Middle frontal gyrus (tissue), 1 donor: ENCODE measurements at regions not wholly inside any gene's neighbourhood (a gene's known extent, or its start where the extent isn't known, plus 50 kb on each side); places are given as distances from the start of the nearest gene placed in this dataset.
A peak's percentile ranks its signal among the peaks of the same experiment; 100 is the strongest.

ENCODE experiments used
- DNase-seq: peaks from one replicate; pipeline ENCODE4 v3.0.0-alpha.2; 2015; ENCODE audit warnings: low spot score; ENCODE audit errors: extremely low spot score

DNA sequence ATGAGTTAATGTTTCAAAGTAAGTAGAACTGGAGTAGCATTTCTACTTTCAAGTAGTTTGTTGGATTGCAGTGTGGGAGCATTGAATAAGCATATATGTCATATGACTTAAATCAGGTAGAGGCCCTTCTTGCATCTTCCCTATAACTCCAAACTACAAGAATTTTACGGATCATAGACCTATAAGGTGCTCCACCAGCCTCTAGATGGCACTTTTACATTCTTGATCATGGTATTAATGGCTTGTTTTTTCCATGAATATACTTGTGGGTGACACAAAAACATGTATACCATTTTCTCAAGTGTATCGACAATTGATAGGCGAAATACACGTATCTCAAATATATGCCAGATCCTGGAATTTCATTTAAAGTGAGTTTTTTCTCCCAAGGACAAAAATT, 311.1 kb downstream of the ZPLD1 start:
- DNase-seq = no peak

GRCh38 chr3:102747611-102748010, 312.8 kb downstream of the ZPLD1 start:
- DNase-seq = no peak

GRCh38 chr3:102748646-102749045, 313.8 kb downstream of the ZPLD1 start:
- DNase-seq = no peak

- no peak for DNase-seq
These were observed 315.5 kb downstream of the ZPLD1 start for GRCh38 chr3:102750322-102750721.

DNA sequence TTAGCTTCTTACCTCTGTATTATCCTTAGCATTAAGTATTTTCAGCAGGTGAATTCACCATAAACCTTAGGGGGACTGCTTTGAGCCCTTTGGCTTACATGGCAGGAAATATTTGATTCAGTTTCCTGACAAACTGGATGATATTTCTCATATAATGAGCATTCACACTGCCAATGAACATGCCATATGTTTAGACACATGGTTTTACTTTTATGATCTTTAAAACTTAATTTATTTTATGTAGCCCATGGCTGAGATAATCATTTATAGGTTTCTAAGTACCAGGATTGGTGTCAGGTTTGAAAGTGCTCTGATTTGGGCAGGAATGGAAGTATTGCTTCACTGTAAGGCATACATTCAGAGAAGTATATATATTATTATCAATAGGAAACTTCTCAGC, 319.1 kb downstream of the ZPLD1 start:
- no peak for DNase-seq

DNA sequence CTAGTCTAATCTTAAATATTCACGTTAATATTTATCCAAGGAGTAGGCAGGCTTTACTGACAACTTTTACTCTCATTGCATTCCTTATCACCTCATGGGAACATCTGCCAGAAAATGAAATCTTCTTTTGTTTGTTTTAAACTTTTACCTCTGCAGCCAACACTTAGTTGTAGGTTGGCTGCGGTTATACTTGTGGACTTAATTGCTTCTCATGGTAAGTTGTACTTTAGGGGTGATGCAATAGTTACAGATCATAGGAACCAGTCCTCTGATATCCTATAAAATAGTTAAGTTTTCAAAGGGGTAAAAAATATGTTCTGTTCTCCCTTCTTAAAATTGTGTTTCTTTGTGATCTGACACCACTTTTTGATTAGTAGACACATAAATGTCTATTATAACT, 321.9 kb downstream of the ZPLD1 start:
- DNase-seq = no peak

- no peak for DNase-seq
These were observed 323.1 kb downstream of the ZPLD1 start for GRCh38 chr3:102757950-102758349.

GRCh38 chr3:102761766-102762165, 327.0 kb downstream of the ZPLD1 start:
- peak; percentile 22 for DNase-seq

DNA sequence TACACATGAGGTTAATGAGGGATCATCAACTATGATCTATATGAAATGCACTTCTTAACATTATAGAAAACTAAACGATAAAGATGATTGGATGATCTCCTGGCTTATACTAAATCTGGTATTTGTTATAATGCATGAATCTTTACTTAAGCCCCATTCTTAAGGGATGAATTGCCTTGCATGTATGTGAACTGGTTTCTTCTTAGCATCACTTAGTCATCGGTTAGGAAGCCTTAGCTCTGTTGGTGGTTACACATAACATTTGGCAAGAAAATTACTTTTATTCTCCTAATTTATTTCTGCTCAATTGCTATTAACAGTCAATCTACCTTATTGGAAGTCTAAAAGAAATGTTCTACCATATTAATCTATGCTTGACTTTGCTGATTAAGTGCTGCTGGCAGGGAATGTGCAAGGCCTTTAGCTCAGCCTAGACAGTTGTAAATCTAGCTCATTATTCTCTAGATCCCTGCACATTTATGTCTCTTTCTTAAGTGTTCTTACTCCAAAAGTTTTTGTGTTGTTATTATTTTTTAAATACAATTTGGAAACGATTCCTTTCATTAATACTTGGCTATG, 356.0 kb downstream of the ZPLD1 start:
- DNase-seq = no peak

DNA sequence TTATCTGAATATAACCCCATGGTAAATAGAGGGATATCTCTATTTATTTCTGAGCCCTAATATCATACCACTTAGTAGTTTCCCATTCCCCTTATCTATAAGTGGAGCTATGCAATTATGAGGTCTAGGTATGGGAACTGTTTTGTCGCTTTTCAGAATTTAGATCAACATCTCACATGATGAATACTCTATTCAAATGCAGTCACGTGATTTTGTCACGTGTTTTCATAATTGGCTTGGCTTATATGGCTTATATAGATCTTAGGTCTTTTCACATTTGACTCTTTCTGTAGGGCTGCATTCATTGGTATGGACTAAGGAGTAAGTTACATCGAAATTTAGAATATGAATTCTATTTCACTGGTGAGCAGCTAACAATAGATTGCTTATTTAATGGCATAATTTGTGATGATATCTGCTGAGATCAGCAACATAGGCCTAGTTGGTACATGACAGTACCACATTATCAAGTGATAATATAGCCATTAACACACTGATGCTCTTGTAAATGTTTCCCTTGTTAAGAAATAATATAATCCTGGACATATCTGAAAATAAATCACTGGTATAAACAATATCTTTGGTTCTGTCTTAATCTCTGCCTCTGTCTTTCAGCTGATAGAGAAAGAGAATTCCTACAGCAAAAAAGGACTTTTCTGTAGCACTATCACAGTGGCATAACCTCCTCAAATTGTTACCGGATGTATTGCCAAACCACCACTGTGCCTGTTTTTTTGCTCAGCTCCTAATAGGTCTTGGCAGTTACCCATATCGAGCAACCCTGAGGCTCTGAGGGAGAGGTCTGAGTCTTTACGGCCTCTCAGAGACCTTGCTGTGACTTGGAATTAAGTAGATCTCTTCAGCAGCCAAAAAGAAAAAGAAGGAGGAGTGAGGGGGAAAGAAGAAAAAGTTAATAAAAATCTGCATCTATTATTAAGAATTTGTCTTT, 357.1 kb downstream of the ZPLD1 start:
- no peak for DNase-seq

GRCh38 chr3:102796804-102797203, 362.0 kb downstream of the ZPLD1 start:
- no peak for DNase-seq

DNA sequence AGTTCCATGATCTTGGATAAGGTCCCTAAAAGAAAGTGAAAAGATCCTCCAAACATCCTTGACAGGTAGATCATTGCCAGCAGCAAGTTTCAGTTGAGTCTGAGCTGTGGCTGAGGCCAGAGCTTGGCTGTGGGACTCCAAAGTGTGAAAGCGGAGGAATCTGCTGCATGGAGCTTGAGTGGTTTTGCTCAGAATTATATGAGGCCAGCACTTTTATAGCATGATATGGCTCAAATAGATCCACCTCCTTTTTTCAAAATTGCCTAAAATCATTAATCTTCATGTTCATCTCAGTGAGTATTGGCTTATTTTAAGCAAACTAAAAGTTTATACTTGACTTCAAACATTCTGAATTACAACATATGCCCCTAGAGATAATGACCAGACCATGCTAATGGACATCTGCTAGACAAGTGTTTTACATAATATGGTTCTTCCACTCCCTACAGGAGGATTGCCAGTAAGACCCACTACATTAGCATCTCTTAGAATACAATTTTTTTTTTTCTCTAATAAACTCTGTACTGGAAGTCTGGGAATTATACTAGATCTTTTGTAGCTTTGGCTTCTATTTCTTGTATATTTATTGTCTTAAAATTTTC, 368.1 kb downstream of the ZPLD1 start:
- no peak for DNase-seq

GRCh38 chr3:102810937-102811336, 376.1 kb downstream of the ZPLD1 start:
- DNase-seq = no peak

- DNase-seq = no peak
These were observed 391.8 kb downstream of the ZPLD1 start for GRCh38 chr3:102826636-102827035.

DNA sequence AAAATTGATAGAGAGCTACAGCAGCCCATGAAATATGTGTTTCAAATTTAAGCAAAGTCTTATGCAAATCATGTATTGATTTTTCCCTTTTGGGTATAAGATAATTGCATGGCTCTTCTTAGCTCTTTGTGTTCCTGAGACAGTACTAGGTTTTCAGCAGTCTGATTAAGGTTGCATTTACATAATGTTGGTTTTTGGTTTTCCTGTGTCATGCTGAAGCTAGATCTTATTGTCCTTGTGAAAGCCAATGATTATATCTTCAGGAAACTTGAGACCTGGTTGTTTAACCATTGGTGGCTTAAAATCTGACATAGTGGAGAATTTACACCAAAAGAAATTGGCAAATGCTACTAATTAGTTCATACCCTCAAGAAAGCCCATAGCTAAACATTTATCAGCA, 392.6 kb downstream of the ZPLD1 start:
- no peak for DNase-seq

DNA sequence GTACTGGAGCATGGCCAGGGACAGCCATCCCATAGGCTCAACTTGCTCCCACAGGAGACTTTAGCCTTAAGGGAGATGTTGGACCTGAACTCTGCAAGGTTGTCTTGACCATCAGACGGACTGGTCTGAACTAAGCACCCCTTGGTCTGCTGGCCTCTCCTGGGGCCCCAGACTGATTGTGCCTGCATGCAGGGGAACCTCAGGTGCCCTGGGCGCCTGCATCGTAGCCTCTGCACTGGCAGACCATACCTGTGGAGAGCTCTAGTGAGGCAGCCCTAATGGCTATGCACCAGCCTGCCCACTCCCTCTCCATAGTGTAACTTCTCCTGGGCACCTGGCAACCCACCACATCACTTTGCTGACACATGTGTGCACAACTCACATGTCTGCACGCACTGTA, 395.6 kb downstream of the ZPLD1 start:
- no peak for DNase-seq

DNA sequence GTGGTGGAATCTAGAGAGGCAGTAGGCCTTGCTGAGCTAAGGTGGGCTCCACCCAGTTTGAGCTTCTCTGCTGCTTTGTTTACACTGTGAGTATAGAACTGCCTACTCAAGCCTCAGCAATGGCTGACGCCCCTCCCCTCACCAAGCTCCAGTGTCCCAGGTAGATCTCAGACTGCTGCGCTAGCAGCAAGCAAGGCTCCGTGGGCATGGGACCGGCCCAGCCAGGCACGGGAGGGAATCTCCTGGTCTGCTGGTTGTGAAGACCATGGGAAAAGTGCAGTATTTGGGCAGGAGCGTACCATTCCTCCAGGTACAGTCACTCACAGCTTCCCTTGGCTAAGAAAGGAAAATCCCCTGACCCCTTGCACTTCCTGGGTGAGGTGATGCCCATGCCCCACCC, 407.1 kb downstream of the ZPLD1 start:
- no peak for DNase-seq

- DNase-seq = no peak
These were observed 432.0 kb downstream of the ZPLD1 start for GRCh38 chr3:102866845-102867244.

DNA sequence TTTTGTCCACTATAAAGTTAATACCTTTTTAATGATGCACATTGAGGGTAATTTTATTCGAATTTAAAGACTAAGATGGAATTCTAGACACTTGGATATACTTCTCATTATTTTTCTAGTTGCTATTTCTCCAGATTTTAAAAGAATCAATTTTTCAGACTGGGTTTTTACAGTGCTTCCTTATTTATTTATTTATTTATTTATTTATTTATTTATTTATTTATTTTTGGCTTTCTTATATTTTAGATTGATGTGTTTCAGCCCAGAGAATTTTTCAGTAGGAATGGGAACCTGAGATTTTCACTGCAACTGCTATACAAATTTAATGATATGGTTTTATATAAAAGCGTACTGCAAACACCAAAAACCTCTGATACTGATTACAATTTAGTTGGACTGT, 448.7 kb downstream of the ZPLD1 start:
- DNase-seq = no peak

- DNase-seq = no peak
These were observed 450.5 kb downstream of the ZPLD1 start for GRCh38 chr3:102885289-102885688.

DNA sequence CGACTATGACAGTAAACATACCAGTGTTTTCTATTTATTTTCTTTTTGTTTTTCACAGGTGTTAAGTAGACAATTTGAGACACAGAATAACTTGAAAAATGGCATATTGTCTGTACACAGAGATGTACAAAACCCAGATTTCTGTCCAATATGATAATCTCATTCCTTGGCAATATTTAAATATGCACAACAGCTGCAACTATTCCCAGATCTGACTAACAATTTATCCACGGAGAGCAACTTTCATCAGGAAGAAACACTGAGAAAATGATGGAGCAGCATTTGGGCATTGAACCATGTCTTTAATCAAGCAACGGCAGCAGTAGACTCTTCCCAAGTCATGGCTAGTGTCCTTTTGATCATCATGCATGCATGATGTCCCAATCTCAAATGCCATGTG, 452.6 kb downstream of the ZPLD1 start:
- no peak for DNase-seq

DNA sequence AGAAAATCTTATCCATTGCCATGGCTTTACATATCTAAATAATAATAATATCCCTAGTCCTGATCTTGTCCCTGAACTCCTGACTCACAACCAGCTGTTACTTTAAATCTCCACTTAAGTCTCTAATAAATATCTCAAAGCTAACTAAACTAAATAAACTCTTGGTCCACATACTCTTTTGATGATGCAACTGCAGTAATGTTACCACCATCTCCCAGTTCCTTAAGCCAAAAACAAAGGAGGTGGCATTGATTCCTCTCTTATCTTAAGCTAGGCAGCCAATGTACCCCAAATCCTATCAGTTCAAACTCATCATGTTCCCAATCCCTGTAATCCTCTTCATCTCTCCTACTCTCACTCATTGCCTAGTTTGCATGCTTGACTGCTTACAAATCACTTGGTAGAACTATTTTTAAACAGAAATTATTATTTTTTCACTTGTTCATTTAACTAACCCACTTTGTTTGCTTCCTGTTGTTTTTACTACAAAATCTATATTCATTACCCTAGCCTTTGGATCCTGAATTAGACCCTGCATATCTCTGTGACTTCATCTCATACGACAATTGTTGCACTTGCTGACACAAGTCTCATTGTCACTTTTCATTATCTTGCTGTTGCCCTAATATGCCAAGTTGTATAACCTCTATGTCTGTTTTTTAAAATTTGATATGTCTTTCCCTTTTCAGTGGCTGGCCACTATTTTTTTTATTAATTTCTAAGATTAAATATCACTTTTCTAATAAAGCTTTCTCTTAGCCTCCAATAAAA, 462.2 kb downstream of the ZPLD1 start:
- no peak for DNase-seq
